Endothelial cell of umbilical vein (primary cell): ENCODE measurements at regions not wholly inside any gene's neighbourhood (a gene's known extent, or its start where the extent isn't known, plus 50 kb on each side); places are given as distances from the start of the nearest gene placed in this dataset.

Experiments
- BruUV-seq: library from RNA; stranded (reverse); fragments of 400-500 nt; replicated peaks from 2 replicates; lab custom pipeline; 2021; lab: Mats Ljungman, UMichigan
- CTCF ChIA-PET: fragments of 300-600, 350-600 bp; sonication (Branson Sonifier 250); formaldehyde crosslinking; loops from one replicate; lab custom pipeline; 2021; ENCODE audit warnings: antibody characterized with exemption, inconsistent platforms; lab: Charles Lee
- POLR2A ChIA-PET: fragments of 300-600, 350-600 bp; sonication (Branson Sonifier 250); formaldehyde crosslinking; loops from one replicate; lab custom pipeline; 2021; ENCODE audit warnings: antibody characterized with exemption, inconsistent platforms; lab: Charles Lee
- DNase-seq: peaks from one replicate; pipeline ENCODE4 v3.0.0-alpha.2; 2011; ENCODE audit warnings: low read depth, low spot score
- FAIRE-seq: peaks from 2 replicates; lab custom pipeline; 2011; peaks lifted over from hg19 to GRCh38; lab: Jason Lieb, UNC
- H2AFZ ChIP-seq: 2 replicates; pipeline ENCODE4 v1.6.0; 2012; ENCODE audit warnings: low read depth, low read length, control low read depth, inconsistent platforms
- H3K27ac ChIP-seq: 2 replicates; pipeline ENCODE4 v1.5.1; 2011; ENCODE audit warnings: low read depth, mild to moderate bottlenecking, control low read depth, low read length, moderate library complexity; ENCODE audit not compliant: insufficient read depth
- H3K27me3 ChIP-seq, 2 experiments: 2 replicates each; pipeline versions ENCODE4 v1.6.0 to v1.6.1; 2011; ENCODE audit warnings: low read length in 2 of 2, mixed read lengths in 1 of 2; ENCODE audit not compliant: control insufficient read depth in 2 of 2, insufficient read depth in 2 of 2
- H3K36me3 ChIP-seq, 2 experiments: 2 replicates in 1 of 2; 3 replicates in 1 of 2; pipeline ENCODE4 v1.5.1; 2011; ENCODE audit warnings: low read length in 2 of 2, mild to moderate bottlenecking in 1 of 2, moderate library complexity in 1 of 2; ENCODE audit not compliant: control insufficient read depth in 2 of 2, insufficient read depth in 2 of 2; ENCODE audit errors: extremely low read depth in 1 of 2
- H3K4me1 ChIP-seq: 3 replicates; pipeline ENCODE4 v1.5.1; 2011; ENCODE audit warnings: mild to moderate bottlenecking, low read length; ENCODE audit not compliant: control insufficient read depth, insufficient read depth; ENCODE audit errors: extremely low read depth
- H3K4me2 ChIP-seq: 2 replicates; pipeline ENCODE4 v1.6.1; 2011; ENCODE audit warnings: low read length, control low read depth, mixed read lengths; ENCODE audit not compliant: insufficient read depth
- H3K4me3 ChIP-seq, 3 experiments: fragments of 200-600 bp in 1 of 3; sonication (generic), shearing (Covaris generic) in 1 of 3; replicated peaks in 1 of 3; 2 replicates each; pipeline ENCODE4 v1.5.1; 2011 to 2016; ENCODE audit warnings: control low read depth in 3 of 3, low read length in 3 of 3, mild to moderate bottlenecking in 2 of 3, inconsistent platforms in 1 of 3, low read depth in 1 of 3, moderate library complexity in 1 of 3; ENCODE audit not compliant: insufficient read depth in 1 of 3
- H3K79me2 ChIP-seq: 2 replicates; pipeline ENCODE4 v1.6.0; 2012; ENCODE audit warnings: low read length, inconsistent platforms; ENCODE audit not compliant: control insufficient read depth, insufficient read depth
- H3K9ac ChIP-seq: replicated peaks from 2 replicates; pipeline ENCODE3; 2011; ENCODE audit warnings: low read length, control low read depth; ENCODE audit not compliant: insufficient read depth; ENCODE audit errors: extremely low read depth
- H3K9me1 ChIP-seq: replicated peaks from 3 replicates; pipeline ENCODE4 v1.6.0; 2011; ENCODE audit warnings: mild to moderate bottlenecking, low read length; ENCODE audit not compliant: control insufficient read depth, insufficient read depth; ENCODE audit errors: extremely low read depth
- H3K9me3 ChIP-seq: replicated peaks from 2 replicates; pipeline ENCODE4 v1.5.1; 2012; ENCODE audit warnings: low read length, inconsistent platforms; ENCODE audit not compliant: control insufficient read depth, insufficient read depth
- H4K20me1 ChIP-seq: replicated peaks from 2 replicates; pipeline ENCODE3; 2011; ENCODE audit warnings: mild to moderate bottlenecking, low read length; ENCODE audit not compliant: control insufficient read depth, insufficient read depth; ENCODE audit errors: extremely low read depth
- CTCF ChIP-seq, 2 donors: IDR thresholded peaks; 1 replicate in 1 of 2; 2 replicates in 1 of 2; pipeline ENCODE4 v1.5.1; 2011; ENCODE audit warnings: low read length in 2 of 2, mild to moderate bottlenecking in 2 of 2, moderate library complexity in 2 of 2, control low read depth in 1 of 2, inconsistent platforms in 1 of 2, low read depth in 1 of 2; ENCODE audit not compliant: insufficient read depth in 1 of 2; ENCODE audit errors: extremely low read depth in 1 of 2
- EZH2 ChIP-seq: IDR thresholded peaks from 2 replicates; pipeline ENCODE4 v1.6.1; 2012; ENCODE audit warnings: borderline replicate concordance, low read depth, mild to moderate bottlenecking, moderate library complexity, low read length, inconsistent platforms; ENCODE audit not compliant: severe bottlenecking
- FOS ChIP-seq: IDR thresholded peaks from 2 replicates; pipeline ENCODE4 v1.6.1; 2011; ENCODE audit warnings: mild to moderate bottlenecking, low read length, moderate library complexity, borderline replicate concordance; ENCODE audit not compliant: insufficient read depth
- GATA2 ChIP-seq: IDR thresholded peaks from 2 replicates; pipeline ENCODE4 v1.7.0; 2011; ENCODE audit warnings: low read depth, mild to moderate bottlenecking, moderate library complexity, mixed read lengths, low read length; ENCODE audit not compliant: insufficient read length, insufficient read depth
- JUN ChIP-seq: IDR thresholded peaks from 2 replicates; pipeline ENCODE4 v1.6.1; 2011; ENCODE audit warnings: borderline replicate concordance, low read depth; ENCODE audit not compliant: insufficient read length, insufficient read depth
- MAX ChIP-seq: IDR thresholded peaks from 2 replicates; pipeline ENCODE4 v1.6.1; 2011; ENCODE audit not compliant: insufficient read depth, insufficient read length
- MYC ChIP-seq: IDR thresholded peaks from one replicate; pipeline ENCODE4 v1.6.1; 2011; ENCODE audit warnings: mild to moderate bottlenecking, low read depth, low read length
- POLR2A ChIP-seq: IDR thresholded peaks from 2 replicates; pipeline ENCODE4 v1.6.1; 2012; ENCODE audit warnings: low read depth, mild to moderate bottlenecking, control low read depth, low read length
- POLR2AphosphoS5 ChIP-seq: IDR thresholded peaks from 2 replicates; pipeline ENCODE4 v1.6.1; 2012; ENCODE audit warnings: low read depth, mild to moderate bottlenecking, control low read depth, low read length, moderate library complexity; ENCODE audit not compliant: insufficient read depth
- dilution Hi-C: fragments of 300-500 bp; cut with MboI; formaldehyde crosslinking; loops from one replicate; pipeline ENCODE4 v1.15.0; 2019; ENCODE audit warnings: low sequenced_read_pairs; ENCODE audit not compliant: extremely low pct_ligation_motif_present
- intact Hi-C: fragments of 100-400 bp; cut with micrococcal nuclease; formaldehyde crosslinking; loops from one replicate; pipeline ENCODE4 v1.10.0; 2022

GRCh38 chrX:145533534-145533933 lies 284.1 kb upstream of the SLITRK2 start:
- Histone ChIP-seq H3K4me3 (no peak overlapping the region), H3K36me3 (no peaks in the 10 kb centered on the region), H4K20me1 (no peaks in the 10 kb centered on the region), H3K9me3 (no peaks in the 10 kb centered on the region), H3K27me3 (no peaks in the 10 kb centered on the region), H3K27ac (no peak overlapping the region), H3K9me1 (no peaks in the 10 kb centered on the region), H3K4me1 (no peaks in the 10 kb centered on the region), H3K4me2 (no peak overlapping the region), H3K9ac (no peak overlapping the region), H3K79me2 (no peaks in the 10 kb centered on the region), H2AFZ (no peak overlapping the region)
- DNase-seq (no peak), FAIRE-seq (no peak)
- BruUV-seq = no TSS peak
- POLR2A ChIA-PET = no interaction called here
- intact Hi-C loops (no loop called here), dilution Hi-C loops (no loop called here)
- CTCF ChIA-PET = no interaction called here
- no peak for TF ChIP-seq POLR2AphosphoS5
- TF ChIP-seq MYC = no peak
- no peak for TF ChIP-seq EZH2
- TF ChIP-seq JUN = no peak
- TF ChIP-seq FOS = no peak
- TF ChIP-seq GATA2 = no peak
- no peak for TF ChIP-seq CTCF (IDR thresholded peaks at IDR 0.05; ENCODE audit: extremely low read depth in 1 of 2, insufficient read depth in 1 of 2, low read depth in 1 of 2, low read length in 2 of 2)
- TF ChIP-seq MAX = no peak
- no peak for TF ChIP-seq POLR2A
